ENCODE measurements at regions not wholly inside any gene's neighbourhood (a gene's known extent, or its start where the extent isn't known, plus 50 kb on each side); places are given as distances from the start of the nearest gene placed in this dataset.

DNA sequence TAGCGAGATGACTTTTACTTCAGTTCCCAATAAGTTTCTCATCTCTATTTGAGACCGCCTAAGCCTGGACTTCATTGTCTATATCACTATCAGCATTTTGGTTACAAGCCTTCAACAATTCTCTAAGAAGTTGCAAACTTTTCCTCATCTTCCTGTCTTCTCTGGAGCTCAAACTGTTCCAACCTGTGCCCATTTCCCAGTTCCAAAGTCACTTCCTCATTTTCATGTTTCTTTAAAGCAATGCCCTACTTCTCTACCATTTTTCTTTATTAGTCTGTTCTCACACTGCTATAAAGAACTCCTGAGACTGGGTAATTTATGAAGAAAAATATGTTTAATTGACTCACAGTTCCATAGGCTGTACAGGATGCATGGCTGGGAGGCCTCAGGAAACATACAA lies 251.9 kb downstream of the TECRL start:
- TF ChIP-seq, protein P1, sequence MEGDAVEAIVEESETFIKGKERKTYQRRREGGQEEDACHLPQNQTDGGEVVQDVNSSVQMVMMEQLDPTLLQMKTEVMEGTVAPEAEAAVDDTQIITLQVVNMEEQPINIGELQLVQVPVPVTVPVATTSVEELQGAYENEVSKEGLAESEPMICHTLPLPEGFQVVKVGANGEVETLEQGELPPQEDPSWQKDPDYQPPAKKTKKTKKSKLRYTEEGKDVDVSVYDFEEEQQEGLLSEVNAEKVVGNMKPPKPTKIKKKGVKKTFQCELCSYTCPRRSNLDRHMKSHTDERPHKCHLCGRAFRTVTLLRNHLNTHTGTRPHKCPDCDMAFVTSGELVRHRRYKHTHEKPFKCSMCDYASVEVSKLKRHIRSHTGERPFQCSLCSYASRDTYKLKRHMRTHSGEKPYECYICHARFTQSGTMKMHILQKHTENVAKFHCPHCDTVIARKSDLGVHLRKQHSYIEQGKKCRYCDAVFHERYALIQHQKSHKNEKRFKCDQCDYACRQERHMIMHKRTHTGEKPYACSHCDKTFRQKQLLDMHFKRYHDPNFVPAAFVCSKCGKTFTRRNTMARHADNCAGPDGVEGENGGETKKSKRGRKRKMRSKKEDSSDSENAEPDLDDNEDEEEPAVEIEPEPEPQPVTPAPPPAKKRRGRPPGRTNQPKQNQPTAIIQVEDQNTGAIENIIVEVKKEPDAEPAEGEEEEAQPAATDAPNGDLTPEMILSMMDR (IDR thresholded peaks at IDR 0.05), result no peak
- no peak for TF ChIP-seq POLR2AphosphoS5 (IDR thresholded peaks at IDR 0.05)
